Endothelial cell of umbilical vein (primary cell): ENCODE measurements at regions not wholly inside any gene's neighbourhood (a gene's known extent, or its start where the extent isn't known, plus 50 kb on each side); places are given as distances from the start of the nearest gene placed in this dataset.

Experiments used
- BruUV-seq: library from RNA; stranded (reverse); fragments of 400-500 nt; replicated peaks from 2 replicates; lab custom pipeline; 2021; lab: Mats Ljungman, UMichigan
- CTCF ChIA-PET: fragments of 300-600, 350-600 bp; sonication (Branson Sonifier 250); formaldehyde crosslinking; loops from one replicate; lab custom pipeline; 2021; ENCODE audit warnings: antibody characterized with exemption, inconsistent platforms; lab: Charles Lee
- POLR2A ChIA-PET: fragments of 300-600, 350-600 bp; sonication (Branson Sonifier 250); formaldehyde crosslinking; loops from one replicate; lab custom pipeline; 2021; ENCODE audit warnings: antibody characterized with exemption, inconsistent platforms; lab: Charles Lee
- DNase-seq: peaks from one replicate; pipeline ENCODE4 v3.0.0-alpha.2; 2011; ENCODE audit warnings: low read depth, low spot score
- FAIRE-seq: peaks from 2 replicates; lab custom pipeline; 2011; peaks lifted over from hg19 to GRCh38; lab: Jason Lieb, UNC
- H2AFZ ChIP-seq: 2 replicates; pipeline ENCODE4 v1.6.0; 2012; ENCODE audit warnings: low read depth, low read length, control low read depth, inconsistent platforms
- H3K27ac ChIP-seq: 2 replicates; pipeline ENCODE4 v1.5.1; 2011; ENCODE audit warnings: low read depth, mild to moderate bottlenecking, control low read depth, low read length, moderate library complexity; ENCODE audit not compliant: insufficient read depth
- H3K27me3 ChIP-seq, 2 experiments: 2 replicates each; pipeline versions ENCODE4 v1.6.0 to v1.6.1; 2011; ENCODE audit warnings: low read length in 2 of 2, mixed read lengths in 1 of 2; ENCODE audit not compliant: control insufficient read depth in 2 of 2, insufficient read depth in 2 of 2
- H3K36me3 ChIP-seq, 2 experiments: 2 replicates in 1 of 2; 3 replicates in 1 of 2; pipeline ENCODE4 v1.5.1; 2011; ENCODE audit warnings: low read length in 2 of 2, mild to moderate bottlenecking in 1 of 2, moderate library complexity in 1 of 2; ENCODE audit not compliant: control insufficient read depth in 2 of 2, insufficient read depth in 2 of 2; ENCODE audit errors: extremely low read depth in 1 of 2
- H3K4me1 ChIP-seq: 3 replicates; pipeline ENCODE4 v1.5.1; 2011; ENCODE audit warnings: mild to moderate bottlenecking, low read length; ENCODE audit not compliant: control insufficient read depth, insufficient read depth; ENCODE audit errors: extremely low read depth
- H3K4me2 ChIP-seq: 2 replicates; pipeline ENCODE4 v1.6.1; 2011; ENCODE audit warnings: low read length, control low read depth, mixed read lengths; ENCODE audit not compliant: insufficient read depth
- H3K4me3 ChIP-seq, 3 experiments: fragments of 200-600 bp in 1 of 3; sonication (generic), shearing (Covaris generic) in 1 of 3; replicated peaks in 1 of 3; 2 replicates each; pipeline ENCODE4 v1.5.1; 2011 to 2016; ENCODE audit warnings: control low read depth in 3 of 3, low read length in 3 of 3, mild to moderate bottlenecking in 2 of 3, inconsistent platforms in 1 of 3, low read depth in 1 of 3, moderate library complexity in 1 of 3; ENCODE audit not compliant: insufficient read depth in 1 of 3
- H3K79me2 ChIP-seq: 2 replicates; pipeline ENCODE4 v1.6.0; 2012; ENCODE audit warnings: low read length, inconsistent platforms; ENCODE audit not compliant: control insufficient read depth, insufficient read depth
- H3K9ac ChIP-seq: replicated peaks from 2 replicates; pipeline ENCODE3; 2011; ENCODE audit warnings: low read length, control low read depth; ENCODE audit not compliant: insufficient read depth; ENCODE audit errors: extremely low read depth
- H3K9me1 ChIP-seq: replicated peaks from 3 replicates; pipeline ENCODE4 v1.6.0; 2011; ENCODE audit warnings: mild to moderate bottlenecking, low read length; ENCODE audit not compliant: control insufficient read depth, insufficient read depth; ENCODE audit errors: extremely low read depth
- H3K9me3 ChIP-seq: replicated peaks from 2 replicates; pipeline ENCODE4 v1.5.1; 2012; ENCODE audit warnings: low read length, inconsistent platforms; ENCODE audit not compliant: control insufficient read depth, insufficient read depth
- H4K20me1 ChIP-seq: replicated peaks from 2 replicates; pipeline ENCODE3; 2011; ENCODE audit warnings: mild to moderate bottlenecking, low read length; ENCODE audit not compliant: control insufficient read depth, insufficient read depth; ENCODE audit errors: extremely low read depth
- EZH2 ChIP-seq: IDR thresholded peaks from 2 replicates; pipeline ENCODE4 v1.6.1; 2012; ENCODE audit warnings: borderline replicate concordance, low read depth, mild to moderate bottlenecking, moderate library complexity, low read length, inconsistent platforms; ENCODE audit not compliant: severe bottlenecking
- GATA2 ChIP-seq: IDR thresholded peaks from 2 replicates; pipeline ENCODE4 v1.7.0; 2011; ENCODE audit warnings: low read depth, mild to moderate bottlenecking, moderate library complexity, mixed read lengths, low read length; ENCODE audit not compliant: insufficient read length, insufficient read depth
- MYC ChIP-seq: IDR thresholded peaks from one replicate; pipeline ENCODE4 v1.6.1; 2011; ENCODE audit warnings: mild to moderate bottlenecking, low read depth, low read length
- POLR2A ChIP-seq: IDR thresholded peaks from 2 replicates; pipeline ENCODE4 v1.6.1; 2012; ENCODE audit warnings: low read depth, mild to moderate bottlenecking, control low read depth, low read length
- POLR2AphosphoS5 ChIP-seq: IDR thresholded peaks from 2 replicates; pipeline ENCODE4 v1.6.1; 2012; ENCODE audit warnings: low read depth, mild to moderate bottlenecking, control low read depth, low read length, moderate library complexity; ENCODE audit not compliant: insufficient read depth
- dilution Hi-C: fragments of 300-500 bp; cut with MboI; formaldehyde crosslinking; loops from one replicate; pipeline ENCODE4 v1.15.0; 2019; ENCODE audit warnings: low sequenced_read_pairs; ENCODE audit not compliant: extremely low pct_ligation_motif_present
- intact Hi-C: fragments of 100-400 bp; cut with micrococcal nuclease; formaldehyde crosslinking; loops from one replicate; pipeline ENCODE4 v1.10.0; 2022
- TF ChIP-seq, protein P1 (sequence below), 2 donors: IDR thresholded peaks; 1 replicate in 1 of 2; 2 replicates in 1 of 2; pipeline ENCODE4 v1.5.1; 2011; ENCODE audit warnings: low read length in 2 of 2, mild to moderate bottlenecking in 2 of 2, moderate library complexity in 2 of 2, control low read depth in 1 of 2, inconsistent platforms in 1 of 2, low read depth in 1 of 2; ENCODE audit not compliant: insufficient read depth in 1 of 2; ENCODE audit errors: extremely low read depth in 1 of 2

- no peaks in the 10 kb centered on the region for H3K79me2 ChIP-seq
- TF ChIP-seq EZH2 (no peak), MYC (no peak), POLR2AphosphoS5 (no peak), POLR2A (no peak), GATA2 (no peak)
- TF ChIP-seq, protein P1, sequence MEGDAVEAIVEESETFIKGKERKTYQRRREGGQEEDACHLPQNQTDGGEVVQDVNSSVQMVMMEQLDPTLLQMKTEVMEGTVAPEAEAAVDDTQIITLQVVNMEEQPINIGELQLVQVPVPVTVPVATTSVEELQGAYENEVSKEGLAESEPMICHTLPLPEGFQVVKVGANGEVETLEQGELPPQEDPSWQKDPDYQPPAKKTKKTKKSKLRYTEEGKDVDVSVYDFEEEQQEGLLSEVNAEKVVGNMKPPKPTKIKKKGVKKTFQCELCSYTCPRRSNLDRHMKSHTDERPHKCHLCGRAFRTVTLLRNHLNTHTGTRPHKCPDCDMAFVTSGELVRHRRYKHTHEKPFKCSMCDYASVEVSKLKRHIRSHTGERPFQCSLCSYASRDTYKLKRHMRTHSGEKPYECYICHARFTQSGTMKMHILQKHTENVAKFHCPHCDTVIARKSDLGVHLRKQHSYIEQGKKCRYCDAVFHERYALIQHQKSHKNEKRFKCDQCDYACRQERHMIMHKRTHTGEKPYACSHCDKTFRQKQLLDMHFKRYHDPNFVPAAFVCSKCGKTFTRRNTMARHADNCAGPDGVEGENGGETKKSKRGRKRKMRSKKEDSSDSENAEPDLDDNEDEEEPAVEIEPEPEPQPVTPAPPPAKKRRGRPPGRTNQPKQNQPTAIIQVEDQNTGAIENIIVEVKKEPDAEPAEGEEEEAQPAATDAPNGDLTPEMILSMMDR (IDR thresholded peaks at IDR 0.05; ENCODE audit: extremely low read depth in 1 of 2, insufficient read depth in 1 of 2, low read depth in 1 of 2, low read length in 2 of 2): no peak
- H2AFZ ChIP-seq: no peak overlapping the region
- DNase-seq: no peak
- peaks cover 9% of the 10 kb centered on the region for H3K9me3 ChIP-seq
- H3K9me1 ChIP-seq: no peaks in the 10 kb centered on the region
- dilution Hi-C loops (no loop called here), intact Hi-C loops (no loop called here)
- no peak overlapping the region for H3K4me2 ChIP-seq
- POLR2A ChIA-PET: no interaction called here
- no peak overlapping the region for H3K27ac ChIP-seq
- no peak overlapping the region for H3K9ac ChIP-seq
- no peak for FAIRE-seq
- H3K4me3 ChIP-seq: no peak overlapping the region
- H3K36me3 ChIP-seq: no peaks in the 10 kb centered on the region
- H3K27me3 ChIP-seq: no peaks in the 10 kb centered on the region
- H3K4me1 ChIP-seq: no peaks in the 10 kb centered on the region
- BruUV-seq: no TSS peak
- no peaks in the 10 kb centered on the region for H4K20me1 ChIP-seq
- CTCF ChIA-PET: no interaction called here
These were observed 310.1 kb downstream of the TCERG1L start for GRCh38 chr10:131001438-131001837.
